ENCODE measurements at regions not wholly inside any gene's neighbourhood (a gene's known extent, or its start where the extent isn't known, plus 50 kb on each side); places are given as distances from the start of the nearest gene placed in this dataset.

DNA sequence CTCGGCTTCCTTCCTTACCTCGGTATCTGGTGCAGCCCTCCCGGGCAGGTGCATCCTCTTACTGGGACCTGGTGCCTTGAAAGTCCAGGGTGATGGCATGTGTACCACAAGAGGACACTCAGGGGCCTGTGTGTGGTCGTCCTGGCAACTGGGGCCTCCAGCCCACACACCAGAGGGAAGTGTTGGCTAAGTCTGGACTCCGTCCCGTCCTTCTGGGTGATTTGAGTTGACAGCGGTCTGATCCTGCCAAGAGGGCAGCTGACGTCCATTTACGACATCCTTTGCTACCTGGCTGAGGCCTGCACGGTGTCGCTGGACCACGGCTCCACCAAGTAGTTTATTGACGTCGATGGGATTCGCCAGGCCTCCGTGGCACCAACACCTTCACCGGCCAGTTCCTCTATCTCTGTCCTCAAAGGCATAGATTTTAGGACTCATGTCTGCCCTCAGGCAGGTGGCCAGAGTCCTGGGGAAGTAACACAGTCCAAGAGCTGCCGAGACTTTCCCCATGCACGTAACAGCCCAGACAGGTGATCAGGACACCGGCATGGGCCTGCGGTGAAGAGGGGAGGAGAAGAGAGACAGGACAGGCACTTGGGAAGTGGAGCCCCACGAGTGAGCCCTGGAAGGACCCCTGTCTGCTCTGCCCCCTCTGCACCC lies 186.0 kb upstream of the HDAC4 start:
- no peak for DNase-seq

DNA sequence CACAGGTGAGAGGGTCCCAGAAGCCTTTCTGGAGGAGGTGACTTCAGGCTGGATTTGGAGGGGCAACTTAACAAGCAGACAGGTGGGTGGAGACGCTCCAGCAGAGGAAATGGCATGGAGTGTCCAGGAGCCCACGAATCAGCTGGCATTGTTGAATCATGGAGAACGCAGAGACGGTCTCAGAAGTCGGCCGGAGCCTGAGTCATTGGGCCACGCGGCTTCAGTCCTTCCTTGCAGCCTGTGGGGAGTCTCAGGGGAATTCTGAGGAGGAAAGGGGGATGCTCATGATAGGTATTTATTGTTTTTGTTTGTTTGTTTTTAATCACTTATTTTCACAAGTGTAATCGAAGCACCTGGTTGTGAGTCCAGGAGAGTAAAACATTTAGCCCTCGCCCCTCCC lies 184.6 kb upstream of the HDAC4 start:
- DNase-seq: no peak

DNA sequence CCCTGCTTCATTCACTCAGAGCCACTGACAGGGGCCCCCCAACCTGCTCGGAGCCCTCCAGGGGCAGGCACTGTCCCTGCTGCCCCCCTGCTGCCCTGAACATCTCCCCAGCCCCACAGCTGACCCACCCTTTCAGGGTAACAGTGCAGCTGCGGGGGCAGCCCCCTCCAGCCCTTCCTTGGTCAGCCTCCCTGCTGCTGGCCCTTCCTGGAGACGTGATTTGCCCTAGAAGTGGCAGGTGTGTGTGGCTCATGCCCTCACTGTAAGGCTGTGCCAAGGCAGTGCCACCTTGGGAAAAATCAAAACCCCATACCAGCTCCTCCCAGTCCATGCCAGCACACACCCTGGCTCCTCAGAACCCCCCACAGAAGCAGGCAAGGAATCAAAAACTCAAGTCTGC lies 184.2 kb upstream of the HDAC4 start:
- no peak for DNase-seq

DNA sequence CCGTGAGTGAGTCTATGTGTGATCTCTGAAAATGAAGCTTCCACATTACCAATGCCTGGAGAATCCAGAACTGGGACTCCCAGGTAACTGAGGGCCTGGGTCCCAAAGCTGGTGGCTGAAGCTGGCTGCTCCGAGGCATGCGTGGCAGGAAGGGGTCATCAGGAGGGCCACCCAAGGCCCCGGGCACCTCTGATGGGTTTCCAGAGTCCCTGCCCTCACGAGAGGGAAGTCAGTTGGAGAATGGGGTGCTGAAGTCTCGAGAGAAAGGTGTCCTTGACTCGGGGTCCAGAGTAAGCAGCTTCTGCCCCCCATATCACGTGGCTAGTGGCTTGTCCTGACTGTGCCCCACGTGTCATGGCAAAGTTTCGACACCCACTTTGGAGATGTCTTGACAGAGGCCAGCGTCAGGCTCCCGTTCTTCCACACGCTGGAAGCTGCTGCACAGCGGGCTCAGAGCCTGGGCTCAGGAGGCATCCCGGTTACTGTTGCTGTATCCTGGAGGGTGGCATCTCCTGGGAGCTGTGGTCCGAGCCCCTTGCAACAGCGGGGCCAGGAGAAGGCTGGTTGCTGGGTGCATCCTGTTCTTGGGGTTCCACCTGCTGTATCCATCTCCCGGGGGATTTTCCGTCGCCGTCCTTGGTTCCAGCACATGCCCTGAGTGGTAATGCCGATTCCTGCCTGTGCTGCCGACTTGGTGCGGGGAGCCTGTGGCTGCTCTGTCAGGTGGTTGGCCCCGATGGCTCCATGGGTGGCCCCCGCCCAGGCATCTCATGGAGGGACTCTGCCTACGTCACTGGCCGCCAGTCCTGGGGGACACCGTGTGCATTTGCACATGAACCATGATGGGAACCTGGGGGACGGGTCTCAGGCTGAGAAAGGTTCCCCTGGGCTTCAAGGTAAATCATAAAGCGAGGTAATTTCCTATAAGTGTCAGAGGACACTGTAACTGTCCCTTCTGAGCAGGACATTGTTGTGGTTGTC lies 183.3 kb upstream of the HDAC4 start:
- DNase-seq: no peak

DNA sequence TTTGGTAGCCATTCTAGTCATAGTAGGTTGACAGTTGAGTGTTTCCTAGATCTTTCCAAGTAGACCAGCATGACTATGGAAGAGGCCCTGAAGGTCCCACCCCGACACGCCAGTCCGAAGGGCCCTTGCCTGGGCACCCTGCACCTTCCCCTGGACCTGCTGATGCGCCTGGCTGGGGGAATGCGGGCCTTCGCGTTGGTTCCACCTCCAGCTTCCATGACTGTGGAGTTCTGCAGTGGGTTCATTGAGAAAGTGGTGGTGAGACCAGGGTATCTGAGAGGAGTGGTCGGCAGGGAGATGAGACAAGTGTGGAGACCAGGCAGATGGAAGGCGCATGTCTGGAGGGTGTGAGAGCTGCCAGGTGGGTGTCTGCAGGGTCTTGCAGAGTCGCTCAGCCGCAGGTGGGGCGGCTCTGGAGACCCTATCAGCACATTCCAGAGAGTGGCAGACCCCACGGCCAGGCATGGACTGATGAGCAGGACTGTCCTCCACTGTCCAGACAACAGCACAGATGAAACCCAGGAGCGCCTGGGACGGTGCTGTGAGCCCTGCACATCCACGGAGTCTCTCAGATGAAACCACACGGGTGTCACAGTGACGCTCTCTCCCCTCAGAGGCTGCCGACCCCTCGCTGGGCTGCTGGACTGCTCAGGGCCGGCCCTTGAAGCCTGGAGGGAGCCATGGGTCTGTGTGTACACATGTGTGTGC lies 182.5 kb upstream of the HDAC4 start:
- DNase-seq: no peak

DNA sequence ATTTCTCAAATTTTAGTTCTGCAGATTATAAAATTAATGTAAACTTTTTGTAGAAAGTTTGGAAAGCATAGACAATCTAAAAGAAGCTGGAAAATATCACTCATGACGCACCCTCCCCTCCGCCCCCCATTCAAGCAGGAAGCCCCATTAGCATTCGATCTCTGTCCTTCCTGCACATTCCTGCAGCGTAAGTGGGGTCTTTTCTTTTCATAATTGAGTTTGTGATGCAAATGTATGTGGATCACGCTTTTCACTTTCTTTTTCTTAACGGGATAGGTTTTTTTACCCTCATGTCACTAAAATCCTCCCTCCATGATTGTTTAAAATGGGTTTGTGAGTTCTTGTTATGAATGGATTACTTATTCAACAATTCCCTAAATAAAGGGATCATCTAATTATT lies 181.7 kb upstream of the HDAC4 start:
- no peak for DNase-seq

DNA sequence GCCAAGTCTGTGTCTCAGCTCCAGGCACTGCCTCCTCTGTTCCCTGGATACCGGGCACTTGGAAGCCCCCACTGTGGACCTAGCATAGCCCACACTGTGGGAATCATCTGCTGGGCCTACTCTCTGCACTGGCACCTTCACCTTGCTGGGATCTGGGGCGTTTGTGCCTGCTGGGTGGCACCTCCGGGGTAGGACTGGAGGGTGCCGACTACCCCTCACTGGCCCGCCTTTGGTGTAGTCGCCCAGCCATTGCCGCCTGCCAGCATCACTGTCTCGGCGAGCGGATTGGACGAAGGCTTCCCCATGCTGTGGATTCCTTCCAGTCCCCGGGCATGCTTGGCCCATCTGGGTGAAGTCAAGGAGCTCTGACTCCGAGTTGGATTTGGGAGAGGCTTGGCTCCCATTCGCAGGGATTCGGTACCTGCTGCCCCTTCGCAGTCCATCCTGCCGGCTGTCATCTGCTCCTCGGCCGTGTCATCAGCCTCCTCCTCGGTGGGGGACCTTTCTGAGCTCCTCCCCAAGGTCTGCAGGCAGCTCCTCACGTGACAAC lies 180.6 kb upstream of the HDAC4 start:
- no peak for DNase-seq

DNA sequence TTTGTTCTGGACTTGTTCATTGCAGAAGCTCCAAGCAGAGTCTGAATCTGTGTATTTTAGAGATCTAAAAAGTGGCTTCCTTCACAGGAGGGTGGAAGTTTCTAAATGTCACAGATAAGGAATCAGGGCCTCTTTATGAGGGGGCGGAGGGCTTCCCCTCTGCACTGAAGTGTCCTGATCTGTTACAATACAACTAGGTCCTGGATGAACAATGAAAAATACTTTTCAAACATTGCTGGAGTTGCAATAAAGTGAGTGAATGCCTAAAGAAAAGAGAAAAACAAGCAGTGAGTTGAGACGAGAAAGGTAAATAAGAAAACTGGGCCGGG lies 179.3 kb upstream of the HDAC4 start:
- DNase-seq: no peak

DNA sequence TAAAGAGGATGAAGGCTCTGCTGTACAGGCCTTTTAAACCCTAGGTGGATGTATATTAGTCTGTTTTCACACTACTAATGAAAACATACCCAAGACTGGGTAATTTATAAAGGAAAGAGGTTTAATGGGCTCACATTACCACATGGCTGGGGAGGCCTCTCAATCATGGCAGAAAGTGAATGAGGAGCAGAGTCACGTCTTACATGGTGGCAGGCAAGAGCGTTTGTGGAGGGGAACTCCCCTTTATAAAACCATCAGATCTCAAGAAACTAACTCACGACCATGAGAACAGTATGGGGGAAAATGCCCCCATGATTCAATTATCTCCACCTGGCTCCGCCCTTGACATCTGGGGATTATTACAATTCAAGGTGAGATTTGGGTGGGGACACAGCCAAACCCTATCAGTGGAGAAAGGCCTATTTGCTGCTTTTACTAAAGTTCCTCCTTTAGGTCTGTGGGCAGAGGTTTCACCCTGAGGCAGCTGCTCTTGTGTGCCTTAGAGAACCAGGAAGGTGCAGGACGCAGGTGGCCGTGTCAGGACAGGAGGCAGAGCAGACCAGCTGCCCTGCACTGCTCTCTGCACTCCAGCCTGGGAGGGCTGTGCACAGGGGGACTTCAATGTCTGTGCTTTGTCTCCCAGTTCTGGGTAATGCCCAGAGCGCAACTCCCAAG lies 178.8 kb upstream of the HDAC4 start:
- DNase-seq: no peak

DNA sequence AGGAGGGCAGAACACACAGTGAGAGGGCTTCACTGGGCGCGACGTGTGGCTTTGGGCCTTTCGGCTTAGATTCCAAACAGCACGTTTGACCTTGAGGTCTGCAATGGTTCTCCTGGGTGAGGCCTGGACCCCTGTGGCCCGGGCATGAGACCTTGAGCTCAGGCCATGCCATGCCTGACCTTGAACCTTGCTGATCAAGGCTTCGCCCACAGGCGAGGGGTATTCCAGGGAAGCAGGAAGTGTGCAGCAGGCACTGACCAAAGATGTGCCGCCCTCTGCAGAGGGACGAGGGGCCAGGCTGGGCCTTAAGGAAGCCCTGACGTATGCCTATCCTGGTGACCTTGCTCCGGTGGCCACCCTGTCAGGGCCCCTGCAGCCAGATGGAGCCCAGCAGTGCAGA lies 178.3 kb upstream of the HDAC4 start:
- DNase-seq: no peak

DNA sequence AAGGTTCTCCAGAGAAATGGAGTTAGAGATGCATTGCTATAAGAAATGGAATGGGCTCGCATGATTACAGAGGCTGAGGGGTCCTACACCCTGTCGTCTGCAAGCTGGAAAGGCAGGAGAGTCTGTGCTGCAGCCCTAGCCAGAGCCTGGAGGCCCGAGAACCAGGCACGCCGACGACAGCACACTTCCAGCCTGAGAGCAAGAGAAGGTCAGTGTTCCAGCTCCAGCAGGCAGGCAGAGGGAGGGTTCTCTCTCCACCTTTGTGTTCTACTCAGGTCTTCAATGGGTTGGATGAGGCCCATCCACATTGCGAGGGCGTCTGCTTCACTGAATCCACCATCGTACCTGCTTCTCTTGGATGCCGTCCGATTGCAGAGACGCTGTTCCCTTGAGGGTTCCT lies 177.6 kb upstream of the HDAC4 start:
- no peak for DNase-seq

DNA sequence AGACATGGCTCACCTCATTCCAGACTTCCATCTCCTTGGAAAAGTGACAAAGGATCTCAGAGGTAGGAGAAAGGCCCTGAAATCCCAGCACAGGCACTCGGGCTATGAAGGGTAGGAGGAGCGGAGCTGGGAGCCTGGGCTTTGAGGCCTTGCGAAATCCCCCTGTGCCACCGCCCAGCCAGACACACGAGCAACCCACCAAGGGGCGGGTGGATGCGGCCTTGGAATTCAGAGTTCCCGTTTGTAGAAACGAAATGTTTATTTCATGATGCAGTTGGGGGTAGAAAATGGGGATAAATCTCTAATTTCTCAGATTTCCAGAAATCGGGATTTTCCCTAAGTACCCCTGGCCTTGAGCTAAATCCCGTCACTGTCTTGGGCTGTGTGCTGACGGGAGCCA lies 177.1 kb upstream of the HDAC4 start:
- DNase-seq: no peak

DNA sequence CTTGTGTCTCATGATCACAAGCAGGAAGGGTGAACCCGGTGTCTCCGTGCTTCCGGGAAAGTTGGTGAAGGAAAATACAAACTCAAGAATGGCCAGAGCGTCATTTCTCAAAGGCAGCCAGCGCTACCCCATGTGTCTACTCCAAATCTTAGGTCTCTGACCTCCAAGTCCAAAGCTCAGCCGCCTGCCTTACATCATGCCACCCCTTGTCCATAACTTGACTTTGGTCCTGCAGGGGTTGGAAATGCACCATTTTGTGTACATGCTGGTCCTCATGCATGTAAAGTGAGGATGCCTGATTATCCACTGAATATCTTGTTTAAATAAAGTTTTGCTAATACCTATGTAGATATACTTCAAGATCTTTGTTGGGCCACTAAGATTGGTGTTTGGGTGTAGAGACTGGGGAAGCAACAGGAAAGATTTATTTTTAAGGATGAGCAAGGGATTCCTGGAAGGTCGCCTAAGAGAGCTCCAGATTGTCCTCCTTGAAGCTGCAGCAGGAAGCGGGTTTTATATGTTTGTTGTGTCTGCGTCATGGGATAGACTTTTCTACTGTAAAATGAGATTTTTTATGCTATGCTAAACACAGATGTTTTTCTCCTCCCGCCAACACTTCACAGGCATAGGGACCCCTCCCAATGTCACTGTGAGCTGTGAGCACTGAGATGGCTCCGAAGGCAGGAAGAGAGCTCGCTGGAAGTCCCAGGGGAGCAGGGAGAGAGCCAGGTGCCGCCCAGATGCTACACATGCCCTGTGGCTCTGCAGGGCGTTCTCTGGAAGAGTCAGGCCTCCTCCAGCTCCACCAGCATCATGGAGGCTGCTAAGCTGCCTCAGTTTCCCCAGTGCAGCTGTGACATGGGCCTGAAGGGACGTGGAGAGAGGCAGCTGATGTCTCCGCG lies 176.2 kb upstream of the HDAC4 start:
- DNase-seq: peak; percentile 48

DNA sequence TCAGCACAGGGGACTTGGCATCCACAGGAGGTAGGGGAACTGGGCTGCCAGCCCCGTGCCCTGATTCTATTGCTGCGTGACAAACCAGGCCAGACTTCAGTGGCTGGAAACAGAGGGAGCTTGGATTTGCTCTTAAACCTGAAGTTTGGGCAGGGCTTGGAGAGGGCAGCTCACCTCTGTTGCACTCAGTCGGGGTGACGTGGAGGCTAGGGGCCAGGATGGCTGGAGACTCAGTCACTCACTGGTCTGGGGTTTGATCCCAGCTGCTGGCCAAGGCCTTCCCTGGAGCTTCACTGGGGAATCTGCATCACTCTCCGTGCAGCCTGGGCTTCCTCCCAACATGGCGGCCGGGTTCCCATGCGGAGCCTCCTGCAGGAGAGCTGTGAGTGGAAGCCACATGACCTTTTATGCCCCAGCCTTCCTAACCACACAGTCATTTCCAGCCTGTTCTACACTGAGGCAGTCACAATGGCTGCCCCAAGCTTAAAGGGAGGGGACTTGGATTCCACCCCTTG lies 175.2 kb upstream of the HDAC4 start:
- no peak for DNase-seq

DNA sequence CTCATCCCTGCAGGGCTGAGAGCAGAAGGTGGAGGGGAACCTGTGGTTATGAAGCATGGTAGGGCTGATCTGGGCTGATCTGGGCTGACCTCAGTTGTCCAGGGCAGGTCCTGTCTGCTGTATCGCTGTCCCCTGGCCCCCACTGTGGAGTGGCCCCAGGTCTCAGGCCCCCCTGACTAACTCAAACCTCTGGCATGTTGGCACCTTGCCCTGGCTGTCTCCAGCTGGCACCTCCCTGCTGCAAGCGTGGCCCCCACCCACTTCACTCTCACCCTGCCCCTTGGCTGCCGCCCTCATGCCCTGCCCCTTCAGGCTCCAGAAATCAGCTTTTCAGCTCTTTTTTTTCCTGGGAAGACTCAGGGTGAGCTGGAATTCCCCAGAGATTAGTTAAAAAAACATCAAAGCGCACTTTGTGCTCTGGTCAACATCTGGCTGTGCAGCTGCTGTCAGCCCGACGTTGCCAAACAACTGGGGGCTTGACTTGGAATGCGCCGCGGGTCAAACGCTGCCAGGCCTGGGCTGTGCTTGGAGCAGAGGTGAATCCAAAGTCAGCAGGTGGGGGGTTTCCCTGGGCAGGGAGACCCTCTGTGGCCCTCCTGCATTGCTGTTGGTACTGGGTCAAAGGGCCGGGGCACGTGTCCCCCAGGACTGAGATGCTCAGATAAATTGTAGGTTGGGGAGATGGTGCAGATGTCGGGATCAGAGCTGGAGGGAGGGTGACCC lies 173.8 kb upstream of the HDAC4 start:
- DNase-seq: peak; percentile 64

DNA sequence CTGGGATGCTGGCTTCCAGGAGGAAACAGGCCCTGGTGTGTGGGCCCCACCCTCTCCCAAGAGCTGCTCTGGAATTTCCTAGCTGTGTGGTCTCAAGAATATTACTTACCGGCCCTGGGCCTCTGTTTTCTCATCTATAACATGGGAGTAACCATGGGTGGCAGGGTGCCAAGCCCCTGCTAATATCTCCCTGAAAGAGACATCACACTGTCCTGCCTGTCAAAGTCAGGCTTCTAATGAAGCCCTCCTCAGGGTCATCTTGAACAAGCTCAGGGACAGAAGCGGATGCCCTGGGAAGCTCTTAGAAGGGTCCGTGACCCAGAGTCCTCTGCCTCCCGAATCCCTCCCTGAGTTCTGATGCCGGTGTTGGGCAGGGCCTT lies 173.2 kb upstream of the HDAC4 start:
- DNase-seq: no peak

DNA sequence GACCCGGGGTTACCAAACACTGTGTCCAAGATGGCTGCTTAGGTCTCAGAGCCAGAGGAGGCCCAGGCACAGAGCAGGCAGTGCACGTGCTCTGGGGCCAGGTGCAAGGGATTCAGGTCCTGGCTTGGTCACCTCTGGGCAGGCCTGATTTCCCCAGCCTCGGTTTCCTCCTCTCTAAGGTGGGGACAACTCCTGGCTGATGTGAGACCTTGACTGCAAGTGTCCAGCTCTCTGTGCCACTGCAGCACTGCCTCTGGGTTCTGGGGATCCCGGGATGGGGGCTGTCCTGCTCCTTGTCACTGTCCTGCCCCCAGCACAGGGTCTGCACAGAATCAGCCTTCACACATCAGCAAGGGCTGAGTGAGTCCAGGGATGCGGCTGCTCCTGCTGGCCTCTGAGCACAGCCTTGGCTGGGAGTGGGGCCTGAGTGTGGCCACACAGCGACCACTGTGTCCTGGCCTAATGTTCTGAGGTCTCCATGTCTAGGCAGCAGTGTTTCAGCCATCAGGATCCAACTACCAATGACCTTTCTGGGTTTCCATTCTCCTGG lies 170.2 kb upstream of the HDAC4 start:
- DNase-seq: no peak

DNA sequence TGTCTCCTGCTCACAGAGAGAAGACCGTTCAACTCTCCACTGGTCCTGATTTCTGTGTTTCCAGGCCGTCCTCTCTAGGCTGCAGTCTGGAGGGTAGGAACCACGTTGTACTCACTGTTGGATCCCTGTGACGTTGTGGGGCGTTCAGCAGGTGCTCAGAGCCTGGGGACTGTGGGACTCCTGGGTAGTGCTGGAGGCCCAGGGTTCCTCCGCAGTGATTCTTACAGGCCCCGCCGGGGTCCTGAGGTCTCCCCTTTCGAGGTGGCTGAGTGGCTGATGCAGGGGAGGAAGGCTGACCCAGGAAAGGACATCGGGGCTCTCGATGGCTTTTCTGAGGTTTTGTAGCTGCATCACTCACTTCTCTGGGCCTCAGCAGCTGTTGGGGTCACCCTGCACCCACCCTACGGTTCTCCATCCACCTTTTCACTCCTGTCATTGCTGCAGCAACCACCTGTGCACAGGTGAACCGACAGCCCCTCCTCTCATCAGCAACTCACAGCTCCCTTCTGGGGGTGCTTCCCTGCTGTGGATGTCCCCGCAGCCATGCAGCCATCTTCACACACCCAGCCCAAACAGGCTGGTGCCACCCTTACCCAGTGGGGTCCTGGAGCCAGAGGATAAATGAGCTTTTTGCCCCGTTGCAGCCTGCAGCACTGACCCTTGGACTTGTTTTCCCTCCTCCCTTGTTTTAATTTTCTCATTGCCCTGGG lies 169.6 kb upstream of the HDAC4 start:
- no peak for DNase-seq

DNA sequence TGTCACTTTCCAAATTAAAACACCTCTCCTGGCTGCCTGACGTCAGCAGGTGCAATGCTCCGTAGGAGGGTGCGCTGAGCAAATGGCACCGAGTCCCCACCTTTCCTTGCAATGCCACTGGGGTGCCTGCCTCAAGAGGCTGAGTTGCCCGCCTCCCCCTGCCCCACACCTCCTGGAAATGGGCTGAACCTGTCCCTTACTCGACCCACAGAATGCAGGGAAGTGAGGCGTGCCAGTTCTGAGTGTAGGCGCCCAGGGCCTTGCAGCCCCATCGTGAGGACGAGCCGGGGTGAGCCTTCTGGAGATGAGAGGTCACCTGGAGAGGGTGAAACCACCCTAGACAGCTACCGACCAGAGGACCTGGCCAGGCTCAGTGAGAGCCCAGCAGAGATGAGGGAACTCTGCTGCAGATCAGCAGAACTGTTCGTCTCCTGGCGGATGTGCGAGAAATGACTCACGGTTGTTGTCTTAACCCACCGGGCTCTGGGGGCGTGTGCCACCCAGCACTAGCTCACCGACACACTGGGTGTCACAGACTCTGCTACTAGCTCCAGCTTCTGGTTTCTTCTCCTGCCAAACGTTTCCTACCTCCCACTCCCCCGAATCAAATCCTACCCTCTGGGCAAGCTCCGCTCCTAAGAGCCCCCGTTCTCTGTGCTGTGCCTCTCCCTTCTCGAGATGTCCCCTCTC lies 168.7 kb upstream of the HDAC4 start:
- DNase-seq: no peak

All from tongue (tissue), 1 donor.